ENCODE measurements at regions not wholly inside any gene's neighbourhood (a gene's known extent, or its start where the extent isn't known, plus 50 kb on each side); places are given as distances from the start of the nearest gene placed in this dataset.
"Not testable (repeated sequence)": the region's sequence is repeated elsewhere in the genome, so short reads cannot be mapped to it uniquely, and the experiment has no call there.

GRCh38 chr7:131927770-131928423 lies 371.5 kb upstream of the PODXL start:
- H3K9me3 ChIP-seq: no peaks in the 10 kb centered on the region
- no peak for TF ChIP-seq Cebpa-rat (IDR thresholded peaks at IDR 0.05)
- H3K4me3 ChIP-seq: no peak overlapping the region
- no peaks in the 10 kb centered on the region for H3K36me3 ChIP-seq
- no peaks in the 10 kb centered on the region for H4K20me1 ChIP-seq
- H3K4me1 ChIP-seq: no peaks in the 10 kb centered on the region
- H3K4me2 ChIP-seq: no peak overlapping the region
- no peak overlapping the region for H3K27ac ChIP-seq
- H3K27me3 ChIP-seq: no peaks in the 10 kb centered on the region
- H3K9ac ChIP-seq: no peak overlapping the region

GRCh38 chr7:131925636-131926035 lies 369.2 kb upstream of the PODXL start:
- H3K4me2 ChIP-seq: no peak overlapping the region
- no peaks in the 10 kb centered on the region for H3K36me3 ChIP-seq

GRCh38 chr7:131924857-131925256 lies 368.4 kb upstream of the PODXL start:
- Histone ChIP-seq H3K4me3 (no peak overlapping the region), H4K20me1 (no peaks in the 10 kb centered on the region), H3K4me2 (no peak overlapping the region), H3K4me1 (no peaks in the 10 kb centered on the region), H3K27me3 (no peaks in the 10 kb centered on the region), H3K36me3 (no peaks in the 10 kb centered on the region), H3K9ac (no peak overlapping the region), H3K9me3 (no peaks in the 10 kb centered on the region), H3K27ac (no peak overlapping the region)
- no peak for TF ChIP-seq Cebpa-rat (IDR thresholded peaks at IDR 0.05)

More at GRCh38 chr7:131925636-131926035, 369.2 kb upstream of the PODXL start:
- TF ChIP-seq Cebpa-rat (IDR thresholded peaks at IDR 0.05): no peak
- Histone ChIP-seq H3K9me3 (no peaks in the 10 kb centered on the region), H3K27ac (no peak overlapping the region), H3K27me3 (no peaks in the 10 kb centered on the region), H3K4me1 (no peaks in the 10 kb centered on the region), H4K20me1 (no peaks in the 10 kb centered on the region), H3K4me3 (no peak overlapping the region), H3K9ac (no peak overlapping the region)

DNA sequence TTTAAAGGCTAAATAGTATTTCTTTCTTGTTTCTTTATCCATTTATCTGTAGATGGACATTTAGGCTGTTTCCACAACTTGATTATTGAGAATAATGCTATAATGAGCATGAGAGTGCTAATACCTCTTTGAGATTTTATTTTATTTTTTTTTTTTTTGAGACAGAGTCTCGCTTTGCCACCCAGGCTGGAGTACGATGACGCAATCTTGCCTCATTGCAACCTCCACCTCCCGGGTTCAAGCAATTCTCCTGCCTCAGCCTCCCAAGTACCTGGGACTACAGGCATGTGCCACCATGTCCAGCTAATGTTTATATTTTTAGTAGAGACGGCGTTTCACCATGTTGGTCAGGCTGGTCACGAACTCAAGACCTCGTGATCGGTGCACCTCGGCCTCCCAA lies 366.5 kb upstream of the PODXL start:
- not testable (repeated sequence) for H3K36me3 ChIP-seq, H3K4me2 ChIP-seq, H3K9ac ChIP-seq, H3K4me1 ChIP-seq, H3K4me3 ChIP-seq, H3K27ac ChIP-seq, H3K27me3 ChIP-seq, H3K9me3 ChIP-seq, H4K20me1 ChIP-seq
- TF ChIP-seq Cebpa-rat (IDR thresholded peaks at IDR 0.05): 0 out of 2 replicates have a peak, but pooled peaks have one; percentile 26

- no peaks in the 10 kb centered on the region for H4K20me1 ChIP-seq
- TF ChIP-seq Cebpa-rat (IDR thresholded peaks at IDR 0.05): no peak
- H3K9me3 ChIP-seq: no peaks in the 10 kb centered on the region
- no peaks in the 10 kb centered on the region for H3K27me3 ChIP-seq
- no peak overlapping the region for H3K27ac ChIP-seq
- H3K4me3 ChIP-seq: no peak overlapping the region
- H3K9ac ChIP-seq: no peak overlapping the region
- no peak overlapping the region for H3K4me2 ChIP-seq
- H3K36me3 ChIP-seq: no peaks in the 10 kb centered on the region
- no peaks in the 10 kb centered on the region for H3K4me1 ChIP-seq
These were observed 364.6 kb upstream of the PODXL start for GRCh38 chr7:131921016-131921415.

DNA sequence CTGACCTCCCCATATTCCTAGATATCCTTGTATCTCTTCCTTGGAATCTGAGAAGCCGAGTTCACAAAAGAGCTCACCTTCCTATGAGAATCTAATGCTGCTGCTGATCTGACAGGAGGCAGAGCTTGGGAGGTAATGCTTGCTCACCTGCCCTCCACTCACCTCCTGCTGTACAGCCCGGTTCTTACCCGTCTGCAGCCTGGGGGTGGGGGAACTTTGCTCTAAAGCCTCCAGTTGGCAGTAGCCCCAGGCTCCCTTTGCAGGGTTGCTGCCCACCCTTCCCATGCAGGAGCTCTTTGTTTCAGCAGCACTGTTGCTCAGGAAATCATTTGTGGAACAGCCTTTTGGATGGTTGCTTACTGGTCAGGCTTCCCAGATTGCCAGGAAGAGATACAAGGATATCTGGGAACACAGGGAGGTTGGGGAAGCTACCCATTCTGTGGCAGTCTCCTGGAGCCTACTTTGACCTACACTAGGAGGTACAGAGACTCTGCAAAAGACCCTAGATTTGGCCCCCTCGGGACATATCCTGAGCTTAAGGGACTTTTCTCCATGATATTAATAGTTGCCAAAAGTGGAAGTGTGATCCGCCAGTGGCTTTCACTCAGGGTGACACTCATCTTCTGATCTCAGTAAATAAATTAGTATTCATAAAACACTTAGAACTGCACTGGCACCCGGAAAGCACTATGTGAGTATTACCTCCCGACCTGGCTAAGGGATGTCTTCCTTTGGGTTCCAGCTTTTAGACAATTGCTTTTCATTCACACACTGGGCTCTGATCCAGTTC lies 363.7 kb upstream of the PODXL start:
- no peak overlapping the region for H3K4me2 ChIP-seq
- no peaks in the 10 kb centered on the region for H3K27me3 ChIP-seq
- H4K20me1 ChIP-seq: no peaks in the 10 kb centered on the region
- no peak overlapping the region for H3K9ac ChIP-seq
- H3K9me3 ChIP-seq: no peaks in the 10 kb centered on the region
- no peak overlapping the region for H3K4me3 ChIP-seq
- no peak overlapping the region for H3K27ac ChIP-seq
- no peak for TF ChIP-seq Cebpa-rat (IDR thresholded peaks at IDR 0.05)
- H3K36me3 ChIP-seq: no peaks in the 10 kb centered on the region
- H3K4me1 ChIP-seq: no peaks in the 10 kb centered on the region

DNA sequence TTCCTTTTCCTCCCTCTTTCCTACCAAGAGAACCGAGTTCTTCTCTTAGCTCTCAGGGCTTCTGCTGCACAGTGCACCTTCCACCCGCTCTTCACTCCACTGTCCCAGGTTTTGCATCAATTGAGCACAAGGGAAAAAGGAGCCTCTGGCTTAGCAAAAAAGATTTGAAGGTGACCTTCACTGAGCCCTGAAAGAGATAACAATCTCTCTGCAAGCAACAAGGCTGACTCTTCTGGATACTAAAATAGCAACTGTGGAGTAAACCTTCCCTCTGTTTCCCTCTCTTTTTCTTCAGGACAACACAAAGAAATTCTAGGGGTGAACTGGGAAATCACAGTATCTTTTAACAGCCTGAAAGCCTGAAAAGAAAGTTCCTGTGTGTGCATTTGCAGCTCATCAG lies 354.7 kb upstream of the PODXL start:
- no peak overlapping the region for H3K27ac ChIP-seq
- no peaks in the 10 kb centered on the region for H3K36me3 ChIP-seq
- no peaks in the 10 kb centered on the region for H3K4me1 ChIP-seq
- H3K4me3 ChIP-seq: no peak overlapping the region
- no peaks in the 10 kb centered on the region for H4K20me1 ChIP-seq
- H3K9ac ChIP-seq: no peak overlapping the region
- no peak for TF ChIP-seq Cebpa-rat (IDR thresholded peaks at IDR 0.05)
- peaks cover 17% of the 10 kb centered on the region for H3K9me3 ChIP-seq
- H3K27me3 ChIP-seq: no peaks in the 10 kb centered on the region
- H3K4me2 ChIP-seq: no peak overlapping the region

DNA sequence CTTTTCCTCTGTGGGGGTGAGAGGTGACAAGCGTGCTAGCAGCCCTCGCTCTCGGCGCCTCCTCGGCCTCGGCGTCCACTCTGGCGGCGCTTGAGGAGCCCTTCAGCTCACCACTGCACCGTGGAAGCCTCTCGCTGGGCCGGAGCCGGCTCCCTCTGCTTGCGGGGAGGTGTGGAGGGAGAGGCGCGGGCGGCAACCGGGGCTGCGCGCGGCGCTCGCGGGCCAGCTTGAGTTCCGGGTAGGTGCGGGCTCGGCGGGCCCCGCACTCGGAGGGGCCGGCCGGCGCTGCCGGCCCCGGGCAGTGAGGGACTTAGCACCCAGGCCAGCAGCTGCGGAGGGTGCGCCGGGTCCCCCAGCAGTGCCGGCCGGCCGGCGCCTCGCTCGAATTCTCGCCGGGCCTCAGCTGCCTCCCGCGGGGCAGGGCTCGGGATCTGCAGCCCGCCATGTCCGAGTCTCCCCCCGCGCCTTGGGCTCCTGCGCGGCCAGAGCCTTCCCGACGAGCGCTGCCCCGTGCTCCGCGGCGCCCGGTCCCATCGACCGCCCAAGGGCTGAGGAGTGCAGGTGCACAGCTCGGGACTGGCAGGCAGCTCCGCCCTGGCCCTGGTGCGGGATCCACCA lies 352.8 kb upstream of the PODXL start:
- no peak for TF ChIP-seq Cebpa-rat (IDR thresholded peaks at IDR 0.05)
- no peak overlapping the region for H3K4me3 ChIP-seq
- no peak overlapping the region for H3K27ac ChIP-seq
- H3K4me2 ChIP-seq: no peak overlapping the region
- H3K9ac ChIP-seq: no peak overlapping the region
- no peaks in the 10 kb centered on the region for H3K36me3 ChIP-seq
- peaks cover 17% of the 10 kb centered on the region for H3K9me3 ChIP-seq
- no peaks in the 10 kb centered on the region for H4K20me1 ChIP-seq
- H3K27me3 ChIP-seq: no peaks in the 10 kb centered on the region
- H3K4me1 ChIP-seq: no peaks in the 10 kb centered on the region

GRCh38 chr7:131908714-131909113 lies 352.3 kb upstream of the PODXL start:
- Histone ChIP-seq H3K4me1 (no peaks in the 10 kb centered on the region), H3K4me3 (no peak overlapping the region), H3K4me2 (no peak overlapping the region), H3K36me3 (no peaks in the 10 kb centered on the region), H3K27me3 (no peaks in the 10 kb centered on the region), H3K27ac (no peak overlapping the region), H3K9ac (no peak overlapping the region), H3K9me3 (peaks cover 17% of the 10 kb centered on the region), H4K20me1 (no peaks in the 10 kb centered on the region)
- no peak for TF ChIP-seq Cebpa-rat (IDR thresholded peaks at IDR 0.05)

DNA sequence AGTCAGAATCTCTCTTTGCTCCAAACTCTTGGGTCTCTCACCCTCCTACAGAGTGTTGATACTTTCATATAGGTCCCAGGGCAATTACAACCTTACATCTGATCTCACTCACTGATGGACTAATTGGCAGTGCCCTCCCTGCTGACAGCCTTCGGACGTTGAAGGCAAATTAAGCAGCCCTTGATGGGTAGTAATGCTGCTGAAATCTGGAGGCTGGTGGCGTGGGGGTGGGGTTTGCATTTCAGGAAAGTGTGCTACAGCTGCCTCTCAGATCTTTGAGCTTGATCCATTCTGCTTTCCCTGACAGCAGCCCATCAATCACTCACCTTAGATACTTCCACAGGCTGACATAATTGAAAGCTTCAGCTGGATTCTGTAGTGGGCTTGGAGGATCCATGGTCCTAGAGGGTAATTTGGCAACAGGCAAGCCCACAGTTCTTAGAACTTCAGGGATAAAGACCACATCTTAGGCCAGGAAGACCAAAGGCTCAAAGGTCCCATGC lies 349.1 kb upstream of the PODXL start:
- Histone ChIP-seq H3K27me3 (no peaks in the 10 kb centered on the region), H3K9me3 (peaks cover 24% of the 10 kb centered on the region), H3K27ac (no peak overlapping the region), H3K4me2 (no peak overlapping the region), H3K9ac (no peak overlapping the region), H3K4me3 (no peak overlapping the region), H4K20me1 (no peaks in the 10 kb centered on the region), H3K36me3 (no peaks in the 10 kb centered on the region), H3K4me1 (no peaks in the 10 kb centered on the region)
- TF ChIP-seq Cebpa-rat (IDR thresholded peaks at IDR 0.05): no peak

Data from BLaER1 (cell line).